ENCODE measurements at regions not wholly inside any gene's neighbourhood (a gene's known extent, or its start where the extent isn't known, plus 50 kb on each side); places are given as distances from the start of the nearest gene placed in this dataset.

GRCh38 chr1:88537787-88538186, 146.3 kb upstream of the PKN2 start:
- intact Hi-C loops (cut with micrococcal nuclease; ENCODE audit: unreplicated experiment) = no loop called here
- TF ChIP-seq EZH2 (IDR thresholded peaks at IDR 0.05; ENCODE audit: borderline replicate concordance, low read depth, low read length, poor library complexity, severe bottlenecking) (no peak), CTCF (conservative IDR thresholded peaks at IDR 0.05; ENCODE audit: low read depth, low read length) (no peak)
- CTCF ChIA-PET = no interaction called here
- H3K4me1 ChIP-seq (ENCODE audit: insufficient read depth, low read length, poor library complexity, severe bottlenecking) = no peaks in the 10 kb centered on the region
- POLR2A ChIA-PET (ENCODE audit: low non-redundant PET) = no interaction called here
- DNase-seq (ENCODE audit: low spot score) = no peak
- H3K9me3 ChIP-seq (ENCODE audit: low read depth, low read length, poor library complexity, severe bottlenecking) = no peaks in the 10 kb centered on the region
- H3K27ac ChIP-seq (ENCODE audit: low read depth, low read length, poor library complexity, severe bottlenecking) = no peak overlapping the region
- H3K27me3 ChIP-seq (replicated peaks; ENCODE audit: insufficient read depth, low read depth, low read length, poor library complexity) = no peaks in the 10 kb centered on the region
- H3K4me3 ChIP-seq (ENCODE audit: low read depth, low read length, poor library complexity, severe bottlenecking) = no peak overlapping the region
- BruUV-seq (replicated peaks) = no TSS peak
- no peaks in the 10 kb centered on the region for H3K36me3 ChIP-seq (ENCODE audit: insufficient read depth, low read length, poor library complexity, severe bottlenecking)

- no TSS peak for BruUV-seq (replicated peaks)
- ChIA-PET POLR2A (ENCODE audit: low non-redundant PET) (no interaction called here), CTCF (no interaction called here)
- no peaks in the 10 kb centered on the region for H3K4me1 ChIP-seq (ENCODE audit: insufficient read depth, low read length, poor library complexity, severe bottlenecking)
- H3K36me3 ChIP-seq (ENCODE audit: insufficient read depth, low read length, poor library complexity, severe bottlenecking) = no peaks in the 10 kb centered on the region
- H3K9me3 ChIP-seq (ENCODE audit: low read depth, low read length, poor library complexity, severe bottlenecking) = no peaks in the 10 kb centered on the region
- intact Hi-C loops (cut with micrococcal nuclease; ENCODE audit: unreplicated experiment) = no loop called here
- TF ChIP-seq EZH2 (IDR thresholded peaks at IDR 0.05; ENCODE audit: borderline replicate concordance, low read depth, low read length, poor library complexity, severe bottlenecking) = no peak
- no peak for DNase-seq (ENCODE audit: low spot score)
- no peaks in the 10 kb centered on the region for H3K27me3 ChIP-seq (replicated peaks; ENCODE audit: insufficient read depth, low read depth, low read length, poor library complexity)
- no peak overlapping the region for H3K4me3 ChIP-seq (ENCODE audit: low read depth, low read length, poor library complexity, severe bottlenecking)
- H3K27ac ChIP-seq (ENCODE audit: low read depth, low read length, poor library complexity, severe bottlenecking) = no peak overlapping the region
Measured at GRCh38 chr1:88538222-88538899, 145.7 kb upstream of the PKN2 start.

GRCh38 chr1:88540255-88540654, 143.8 kb upstream of the PKN2 start:
- no peak for TF ChIP-seq EZH2 (IDR thresholded peaks at IDR 0.05; ENCODE audit: borderline replicate concordance, low read depth, low read length, poor library complexity, severe bottlenecking)
- TF ChIP-seq CTCF (conservative IDR thresholded peaks at IDR 0.05; ENCODE audit: low read depth, low read length) = no peak
- BruUV-seq (replicated peaks) = no TSS peak
- H3K36me3 ChIP-seq (ENCODE audit: insufficient read depth, low read length, poor library complexity, severe bottlenecking) = no peaks in the 10 kb centered on the region
- intact Hi-C loops (cut with micrococcal nuclease; ENCODE audit: unreplicated experiment) = no loop called here
- no peaks in the 10 kb centered on the region for H3K4me1 ChIP-seq (ENCODE audit: insufficient read depth, low read length, poor library complexity, severe bottlenecking)
- H3K27ac ChIP-seq (ENCODE audit: low read depth, low read length, poor library complexity, severe bottlenecking) = no peak overlapping the region
- no peak overlapping the region for H3K4me3 ChIP-seq (ENCODE audit: low read depth, low read length, poor library complexity, severe bottlenecking)
- ChIA-PET CTCF (no interaction called here), POLR2A (ENCODE audit: low non-redundant PET) (no interaction called here)
- DNase-seq (ENCODE audit: low spot score) = no peak
- H3K27me3 ChIP-seq (replicated peaks; ENCODE audit: insufficient read depth, low read depth, low read length, poor library complexity) = no peaks in the 10 kb centered on the region
- no peaks in the 10 kb centered on the region for H3K9me3 ChIP-seq (ENCODE audit: low read depth, low read length, poor library complexity, severe bottlenecking)

GRCh38 chr1:88541596-88541995, 142.5 kb upstream of the PKN2 start:
- no peak overlapping the region for H3K27ac ChIP-seq (ENCODE audit: low read depth, low read length, poor library complexity, severe bottlenecking)
- H3K4me3 ChIP-seq (ENCODE audit: low read depth, low read length, poor library complexity, severe bottlenecking) = no peak overlapping the region
- H3K27me3 ChIP-seq (replicated peaks; ENCODE audit: insufficient read depth, low read depth, low read length, poor library complexity) = no peaks in the 10 kb centered on the region
- no peak for TF ChIP-seq EZH2 (IDR thresholded peaks at IDR 0.05; ENCODE audit: borderline replicate concordance, low read depth, low read length, poor library complexity, severe bottlenecking)
- TF ChIP-seq CTCF (conservative IDR thresholded peaks at IDR 0.05; ENCODE audit: low read depth, low read length) = no peak
- CTCF ChIA-PET = no interaction called here
- DNase-seq (ENCODE audit: low spot score) = no peak
- H3K4me1 ChIP-seq (ENCODE audit: insufficient read depth, low read length, poor library complexity, severe bottlenecking) = no peaks in the 10 kb centered on the region
- H3K9me3 ChIP-seq (ENCODE audit: low read depth, low read length, poor library complexity, severe bottlenecking) = no peaks in the 10 kb centered on the region
- intact Hi-C loops (cut with micrococcal nuclease; ENCODE audit: unreplicated experiment) = no loop called here
- POLR2A ChIA-PET (ENCODE audit: low non-redundant PET) = no interaction called here
- H3K36me3 ChIP-seq (ENCODE audit: insufficient read depth, low read length, poor library complexity, severe bottlenecking) = no peaks in the 10 kb centered on the region
- BruUV-seq (replicated peaks) = no TSS peak

Measured in A673 (cell line).